HG02981 (cell line): ENCODE measurements at regions not wholly inside any gene's neighbourhood (a gene's known extent, or its start where the extent isn't known, plus 50 kb on each side); places are given as distances from the start of the nearest gene placed in this dataset.

Source experiments
- ATAC-seq: cut with Tn5 transposase; IDR thresholded peaks from one replicate; pipeline ENCODE4 v1.9.1; 2021; ENCODE audit warnings: mild to moderate bottlenecking, moderate library complexity; ENCODE audit not compliant: unreplicated experiment

DNA sequence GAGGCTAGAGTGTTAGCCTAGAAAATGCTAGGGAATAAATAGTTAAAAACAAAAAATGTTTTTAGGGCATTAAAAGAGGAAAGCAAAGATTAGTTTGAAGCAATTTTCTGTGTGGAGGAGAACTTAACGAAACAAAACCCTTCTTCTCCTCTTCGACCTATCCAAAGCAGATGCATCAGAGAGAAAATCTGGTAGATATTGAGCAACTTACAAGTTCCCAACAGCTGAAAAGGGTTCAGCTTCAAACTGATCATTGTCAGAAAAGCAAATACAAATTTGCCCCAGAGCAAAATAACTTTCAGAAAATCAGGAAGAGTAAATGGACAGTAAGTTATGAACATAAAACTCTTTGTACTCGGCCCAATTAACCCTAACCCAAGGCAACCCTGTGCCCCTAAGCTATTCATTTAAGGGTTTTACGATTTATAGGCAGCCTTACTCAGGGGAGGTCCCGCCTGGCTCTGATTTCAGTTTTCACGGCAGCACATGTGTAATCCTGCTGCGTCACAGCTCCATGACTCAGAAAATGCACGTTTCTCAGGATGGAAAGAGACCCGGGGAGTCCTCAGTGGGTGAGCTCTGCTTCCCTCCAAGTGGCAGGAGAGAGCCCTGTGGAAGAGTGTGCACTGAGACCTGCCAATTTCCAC, 405.7 kb upstream of the SALL1 start:
- no peak for ATAC-seq

DNA sequence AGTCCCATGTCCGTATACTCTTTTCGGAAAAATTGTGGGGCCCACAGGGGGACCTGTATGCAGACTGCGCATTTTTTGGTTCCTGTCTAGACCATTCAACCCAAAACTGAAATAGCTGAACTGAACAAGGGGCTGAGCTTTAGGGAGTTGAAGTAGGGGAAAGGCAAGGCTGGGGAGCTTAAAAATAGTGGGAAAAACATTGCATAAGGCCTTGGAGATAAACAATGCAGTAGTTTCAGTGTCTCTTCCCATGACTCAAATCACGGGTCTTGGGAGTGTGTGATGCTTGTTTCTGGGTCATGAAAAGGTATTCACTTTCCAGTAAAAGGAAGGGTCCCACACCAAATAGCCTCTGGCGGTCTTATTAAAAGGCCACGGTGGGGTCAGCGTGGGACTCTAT, 402.8 kb upstream of the SALL1 start:
- ATAC-seq = no peak

DNA sequence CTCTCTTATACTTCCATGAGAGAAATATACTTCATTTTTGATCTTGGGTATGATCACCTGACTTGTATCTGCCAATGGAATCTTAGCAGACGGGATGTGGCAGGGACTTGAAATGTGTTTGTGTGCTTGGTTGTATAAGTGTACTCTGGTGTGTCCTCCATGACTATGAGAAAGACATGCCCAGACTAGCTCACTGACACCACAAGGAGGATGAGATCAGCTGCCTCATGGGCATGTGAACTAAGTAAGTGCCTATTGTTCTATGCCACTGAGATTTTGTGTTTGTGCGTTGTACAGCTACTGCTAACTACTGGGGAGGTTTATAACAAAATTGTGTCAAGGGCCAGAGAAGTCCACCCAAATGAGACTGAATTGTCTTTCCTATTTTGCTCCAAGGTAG, 402.2 kb upstream of the SALL1 start:
- ATAC-seq = no peak

DNA sequence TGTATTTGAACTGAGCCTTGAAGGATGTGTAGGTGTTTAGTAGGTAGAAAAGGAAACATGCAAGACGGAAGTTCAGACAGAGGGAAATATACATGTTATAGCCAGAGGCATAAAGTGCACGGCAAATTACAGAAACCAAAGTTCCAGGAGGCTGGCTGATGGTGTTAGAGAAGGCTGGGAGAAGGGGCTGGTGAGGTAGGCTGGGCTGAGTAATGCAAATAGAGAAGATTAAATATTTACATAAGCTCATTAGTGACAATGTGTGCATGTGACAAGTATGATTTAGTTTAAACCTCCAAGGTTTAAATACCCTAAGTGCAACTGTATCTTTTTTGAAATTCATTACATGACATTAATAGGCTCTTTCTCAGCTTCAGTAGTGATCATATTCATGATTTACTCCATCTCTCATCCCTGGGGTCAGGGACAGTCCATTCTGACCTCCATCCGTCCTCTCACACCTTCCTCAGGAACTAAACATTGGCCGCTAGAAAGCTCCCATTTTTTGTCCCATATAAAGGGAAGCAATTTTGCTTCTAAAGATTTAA, 399.8 kb upstream of the SALL1 start:
- no peak for ATAC-seq

DNA sequence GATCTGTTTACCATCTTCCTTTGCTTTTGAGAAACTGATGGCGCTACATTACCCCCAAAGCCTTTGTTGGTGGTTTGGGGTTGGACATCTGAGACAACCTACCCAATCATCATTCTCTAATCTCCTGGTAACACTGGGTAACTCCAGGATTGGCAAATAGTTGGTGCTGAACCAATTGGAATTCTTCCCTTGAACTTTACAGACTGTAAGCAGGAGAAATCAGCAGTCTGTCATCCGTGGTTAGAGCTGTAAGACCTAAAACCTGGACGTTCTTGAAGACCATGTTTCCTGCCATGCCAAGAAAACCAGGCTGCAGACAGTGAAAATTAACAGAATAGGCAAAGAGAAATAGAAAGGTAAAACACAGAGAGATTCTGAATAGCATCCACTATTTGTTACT, 398.8 kb upstream of the SALL1 start:
- ATAC-seq = no peak

DNA sequence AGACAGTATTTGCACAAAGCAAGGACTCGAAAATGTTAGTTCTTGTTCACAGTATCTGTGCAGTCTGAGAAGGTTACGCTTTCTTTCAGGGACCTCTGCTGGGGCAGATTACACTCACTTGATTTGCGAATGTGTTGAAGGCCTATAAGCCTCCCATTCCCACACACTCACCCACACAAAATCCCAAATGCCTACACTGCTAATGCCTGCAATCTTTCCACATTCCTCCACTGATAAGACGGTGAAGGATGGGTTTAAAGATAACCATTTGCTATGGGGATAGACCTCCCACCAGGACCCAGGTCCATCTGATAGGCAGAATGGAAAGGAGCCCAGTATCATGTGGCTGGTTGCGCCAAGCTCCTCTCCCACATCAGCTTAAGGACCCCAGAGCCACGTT, 394.9 kb upstream of the SALL1 start:
- ATAC-seq = no peak

DNA sequence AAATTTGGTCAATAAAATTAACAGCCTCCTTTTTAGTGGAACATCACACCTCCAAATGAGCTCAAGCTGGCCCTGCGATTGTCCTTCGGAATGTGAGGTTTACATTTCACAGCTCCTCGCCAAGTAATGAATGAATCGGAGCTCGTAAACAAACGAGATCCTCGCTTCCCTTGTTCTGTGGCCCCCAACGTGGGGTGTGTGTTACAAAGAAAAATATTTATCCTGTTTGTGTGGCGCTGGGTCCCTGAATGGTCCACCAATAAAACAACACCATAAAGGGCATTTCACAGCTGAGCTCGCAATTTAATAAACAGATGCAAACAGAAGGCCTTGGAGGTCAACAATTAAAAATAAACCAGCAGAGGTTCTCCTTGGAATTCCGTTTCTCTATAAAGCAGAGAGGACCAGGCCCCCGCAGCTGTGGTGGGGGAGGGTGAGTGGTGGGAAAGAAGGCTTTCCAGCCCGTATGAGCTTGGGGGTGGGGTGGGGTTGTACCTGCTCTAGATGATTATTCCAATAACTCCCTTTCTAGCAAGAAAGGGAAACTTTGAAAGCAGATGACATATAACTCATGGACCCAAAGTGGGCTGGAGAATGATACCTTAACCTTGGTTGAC, 393.9 kb upstream of the SALL1 start:
- no peak for ATAC-seq

DNA sequence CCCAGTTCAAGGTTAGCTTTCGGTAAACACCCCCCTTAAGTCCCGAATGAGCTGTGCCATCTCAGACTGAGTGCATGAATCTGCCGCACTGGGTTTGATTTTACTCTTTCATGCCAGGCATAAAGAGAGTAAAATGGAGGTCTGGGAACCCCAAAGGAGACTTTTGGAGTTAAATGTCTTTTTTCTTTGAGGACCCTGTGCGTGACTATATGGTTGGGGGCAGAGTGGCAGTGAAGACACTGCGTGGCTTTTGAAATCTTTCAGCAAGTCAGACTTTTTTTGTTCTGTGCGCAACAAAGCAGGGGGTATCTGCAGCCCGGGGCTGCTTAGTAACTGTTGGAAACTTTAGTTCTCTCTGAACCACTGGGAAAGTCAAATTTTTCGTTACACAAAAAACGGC, 392.9 kb upstream of the SALL1 start:
- no peak for ATAC-seq

DNA sequence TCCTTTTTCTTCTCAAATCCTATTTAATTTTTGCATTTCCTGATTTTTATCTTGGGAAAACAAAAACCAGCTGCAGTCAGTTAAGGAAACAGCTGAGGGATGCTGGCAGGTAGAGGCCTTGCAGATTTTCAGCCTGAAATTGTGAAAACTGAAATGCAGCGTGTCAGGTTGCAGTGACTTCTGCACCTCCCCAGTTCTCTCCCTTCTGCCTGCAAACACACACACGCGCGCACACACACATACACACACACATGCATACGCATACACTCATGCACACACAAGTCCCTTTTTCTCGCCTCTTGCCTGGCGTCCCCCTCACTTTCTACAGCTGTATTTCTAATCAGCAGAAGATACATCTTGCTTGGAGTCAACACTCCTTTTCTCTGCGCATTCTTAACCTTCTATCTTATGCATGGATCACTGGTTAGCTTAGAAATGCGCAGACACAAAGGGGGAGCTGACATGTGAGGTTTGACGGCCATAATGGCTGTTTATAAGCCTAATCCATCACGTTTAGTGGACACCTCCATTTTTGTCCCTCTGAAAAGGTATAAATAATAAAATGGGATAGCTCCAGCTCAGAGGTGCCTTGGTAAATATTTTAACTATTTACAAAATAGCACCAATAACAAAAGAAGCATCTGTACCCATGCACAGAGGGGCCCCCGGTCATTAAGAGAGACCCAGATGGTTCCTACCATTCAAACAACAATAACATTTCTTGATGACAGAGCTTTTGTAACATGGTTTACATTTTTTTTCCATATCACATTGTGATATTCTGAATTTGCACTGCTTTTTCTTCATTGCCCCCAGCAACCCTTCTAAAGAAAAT, 392.1 kb upstream of the SALL1 start:
- no peak for ATAC-seq

DNA sequence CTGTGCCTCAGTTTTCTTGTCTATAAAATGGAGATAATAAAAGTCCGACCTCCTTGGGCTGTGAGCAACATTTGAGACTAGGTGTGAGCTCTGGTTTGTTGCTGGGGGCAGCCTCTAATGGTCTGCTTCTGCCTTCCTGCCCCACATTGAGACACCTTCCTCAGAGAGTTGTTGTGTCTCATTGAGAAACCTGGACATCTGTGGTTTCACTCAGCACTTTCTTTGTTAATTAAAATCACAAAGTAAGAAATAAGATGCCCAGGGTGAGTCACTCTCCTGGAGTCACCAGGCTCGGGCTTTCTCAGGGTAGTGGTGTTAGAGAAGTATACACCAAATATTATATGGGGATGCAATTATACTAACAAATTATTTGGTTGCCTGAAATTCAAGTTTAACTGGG, 389.2 kb upstream of the SALL1 start:
- no peak for ATAC-seq

DNA sequence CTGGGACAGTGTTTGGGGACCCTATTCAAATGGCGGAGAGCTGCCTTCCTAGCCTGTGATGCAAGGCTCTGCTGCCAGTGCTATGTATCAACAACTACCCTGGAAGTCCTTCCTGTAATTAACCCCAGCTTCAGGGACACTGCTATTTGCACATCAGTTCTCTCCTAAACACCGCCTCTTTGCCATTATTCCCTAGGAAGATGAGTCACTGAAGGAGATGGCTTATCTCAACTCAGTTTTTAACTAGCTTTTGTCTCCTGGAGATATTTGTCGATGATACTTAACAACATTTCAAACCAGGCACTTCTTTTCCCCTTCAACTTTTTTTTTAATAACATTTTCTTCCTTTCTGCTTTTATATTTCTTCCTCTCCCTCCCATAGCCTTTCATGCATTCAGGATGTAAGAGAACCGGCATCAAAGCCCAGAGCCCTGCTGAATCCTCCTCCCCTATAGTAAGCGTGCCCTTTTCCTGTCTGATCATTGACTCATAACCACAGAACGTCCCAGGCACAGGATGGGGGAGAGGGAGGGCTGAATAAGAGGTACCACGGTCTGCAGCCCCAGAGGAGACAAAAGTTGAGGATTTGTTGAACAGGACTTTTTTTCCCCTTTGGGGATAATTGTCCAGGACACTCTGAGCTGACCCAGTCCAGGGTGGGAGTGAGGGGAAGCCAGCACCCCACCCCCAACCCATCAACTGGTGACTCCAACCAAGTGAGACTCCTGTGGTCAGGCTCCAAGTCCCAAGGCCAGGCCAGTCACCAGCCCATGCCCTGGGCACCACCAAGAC, 387.8 kb upstream of the SALL1 start:
- no peak for ATAC-seq

DNA sequence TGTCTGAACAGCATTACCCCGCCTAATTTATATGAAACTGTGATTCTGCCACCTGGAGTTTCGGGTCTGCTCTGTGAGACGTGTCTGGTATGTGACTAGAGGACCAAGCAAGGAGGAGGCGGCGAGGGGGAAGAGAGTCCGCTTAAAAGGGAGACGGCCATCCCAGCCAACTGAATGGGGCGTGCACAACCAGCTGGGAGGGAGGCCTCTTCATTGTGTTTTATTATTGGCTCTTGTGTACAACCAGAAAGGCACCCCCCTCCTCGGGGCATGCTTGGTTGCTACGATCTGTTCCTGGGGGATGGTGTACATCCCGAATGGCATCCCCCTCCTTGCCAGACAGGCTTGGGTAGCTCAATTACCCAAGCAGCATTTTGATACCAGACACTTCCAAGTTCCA, 384.5 kb upstream of the SALL1 start:
- ATAC-seq = no peak

DNA sequence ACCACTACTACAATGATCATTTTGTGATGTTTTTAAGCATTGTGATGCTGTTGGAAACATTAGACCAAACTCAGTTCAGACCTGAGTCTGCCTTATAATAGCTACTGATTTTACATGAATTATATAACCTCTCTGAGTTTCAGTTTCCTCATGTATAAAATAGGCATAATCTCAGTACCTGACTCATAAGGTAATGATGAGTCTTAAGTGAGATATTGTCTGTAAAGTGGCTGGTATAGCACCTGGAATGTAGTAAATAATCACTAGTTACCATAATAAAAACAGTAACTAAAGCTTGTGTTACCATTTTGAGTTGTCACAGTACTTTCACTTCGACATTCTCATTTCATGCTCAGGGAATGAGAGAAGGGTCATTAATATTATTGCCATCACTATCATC, 381.5 kb upstream of the SALL1 start:
- ATAC-seq = no peak

DNA sequence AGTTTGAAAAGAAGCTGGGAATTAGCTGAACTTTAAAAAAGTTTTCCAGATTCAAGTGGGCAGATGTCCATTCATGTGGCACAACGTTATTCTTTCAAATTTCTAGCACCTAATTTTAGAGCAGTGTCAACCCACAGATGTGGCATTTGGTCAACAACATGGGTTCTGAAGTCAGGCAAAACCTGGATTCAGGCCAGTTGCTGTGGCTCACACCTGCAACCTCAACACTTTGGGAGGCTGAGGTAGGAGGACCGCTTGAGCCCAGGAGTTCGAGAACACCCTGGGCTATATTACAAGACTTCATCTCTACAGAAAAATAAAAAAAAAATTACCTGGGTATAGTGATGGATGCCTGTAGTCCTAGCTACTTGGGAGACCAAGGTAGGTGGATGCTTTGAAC, 380.2 kb upstream of the SALL1 start:
- ATAC-seq = no peak

DNA sequence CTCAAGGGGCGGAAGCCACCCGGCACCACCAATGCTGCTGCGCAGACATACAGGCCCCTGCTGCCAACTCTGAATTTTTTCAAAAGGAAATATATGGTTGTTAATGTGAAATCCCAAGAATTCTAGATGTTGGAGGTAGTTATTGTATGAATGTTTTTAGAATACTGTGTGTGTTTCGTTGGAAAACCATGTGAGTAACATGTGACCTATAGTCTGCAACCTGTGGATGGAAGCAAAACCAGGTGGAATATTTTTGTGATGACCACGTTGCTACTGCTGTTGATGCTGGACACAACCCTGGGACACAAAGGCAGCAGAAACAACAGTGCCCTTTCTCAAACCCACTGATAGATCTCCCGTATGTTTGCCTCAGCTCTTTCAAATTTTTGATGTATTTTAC, 376.3 kb upstream of the SALL1 start:
- ATAC-seq = no peak

DNA sequence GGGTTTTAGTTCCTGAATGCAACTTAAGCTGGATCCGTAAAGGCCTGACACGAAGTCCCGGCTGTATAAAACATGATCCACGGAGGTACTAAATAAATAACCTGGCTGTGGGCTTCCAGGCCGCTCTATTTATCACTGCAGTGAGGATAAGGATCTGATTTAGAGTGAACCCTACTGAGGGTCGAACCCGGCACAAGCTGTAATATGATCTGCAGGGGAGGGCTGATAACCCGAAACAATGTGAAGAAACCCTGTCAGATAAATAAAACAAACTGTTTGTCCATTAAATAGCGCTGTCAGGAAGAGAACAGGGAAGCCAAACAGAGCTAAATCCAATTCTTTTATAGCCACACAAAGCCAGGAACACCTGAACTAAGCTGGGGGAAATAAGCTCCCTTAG, 375.6 kb upstream of the SALL1 start:
- no peak for ATAC-seq

DNA sequence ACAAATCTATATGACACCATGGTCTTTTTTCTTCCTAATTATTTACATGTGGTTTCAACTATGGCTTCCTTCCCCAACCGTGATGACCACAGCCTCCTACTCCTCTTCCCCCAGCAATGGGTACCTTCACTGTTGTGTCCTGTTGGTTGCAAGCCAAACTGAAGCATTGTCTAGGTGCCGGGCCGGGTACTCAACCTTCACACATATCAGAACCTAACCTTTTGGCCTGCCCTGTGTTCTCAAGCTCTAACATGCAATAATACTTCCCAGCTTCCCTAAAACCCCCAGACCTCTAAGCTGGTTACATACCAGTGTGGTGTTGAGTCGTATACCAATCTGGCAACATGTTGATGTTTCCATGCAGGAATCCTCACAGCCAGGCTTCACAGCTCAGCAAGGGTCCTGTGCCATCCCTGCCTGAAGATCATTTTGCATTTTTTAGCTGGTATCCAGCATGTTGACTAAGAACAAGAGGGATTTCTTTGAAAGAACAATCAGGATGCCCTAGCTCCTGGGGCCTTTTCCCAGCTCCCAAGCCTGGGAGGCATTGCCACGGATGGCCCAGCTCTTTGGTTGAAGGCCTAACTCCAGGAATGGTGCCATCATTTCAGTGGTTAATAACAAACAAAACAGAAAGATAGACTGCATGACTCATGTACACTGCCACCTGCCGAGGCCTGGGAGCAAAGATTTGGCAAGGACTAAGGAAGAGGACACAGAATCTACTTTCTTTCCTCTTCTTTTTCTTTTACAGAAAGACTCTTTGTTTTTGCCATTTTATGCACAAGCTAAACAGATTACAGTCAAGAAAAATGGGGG, 373.7 kb upstream of the SALL1 start:
- ATAC-seq = no peak

DNA sequence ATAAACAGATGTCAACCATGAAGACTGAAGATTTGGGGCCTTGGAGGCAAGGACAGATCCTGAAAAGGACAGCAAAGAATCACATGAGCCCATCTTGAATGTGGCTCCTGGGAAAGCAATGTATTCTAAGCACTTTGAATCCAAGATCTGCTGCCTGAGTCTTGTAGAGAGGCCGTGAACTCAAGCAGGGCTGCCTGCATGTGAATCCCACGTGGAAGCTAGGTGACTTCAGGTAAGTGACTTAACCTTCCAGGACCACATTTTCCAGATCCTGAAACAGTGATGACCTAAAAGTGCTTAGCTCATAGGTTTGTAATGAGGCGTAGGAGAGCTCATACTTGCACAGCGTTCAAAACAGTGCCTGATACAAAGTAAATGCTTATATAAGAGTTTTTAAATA, 373.0 kb upstream of the SALL1 start:
- no peak for ATAC-seq

DNA sequence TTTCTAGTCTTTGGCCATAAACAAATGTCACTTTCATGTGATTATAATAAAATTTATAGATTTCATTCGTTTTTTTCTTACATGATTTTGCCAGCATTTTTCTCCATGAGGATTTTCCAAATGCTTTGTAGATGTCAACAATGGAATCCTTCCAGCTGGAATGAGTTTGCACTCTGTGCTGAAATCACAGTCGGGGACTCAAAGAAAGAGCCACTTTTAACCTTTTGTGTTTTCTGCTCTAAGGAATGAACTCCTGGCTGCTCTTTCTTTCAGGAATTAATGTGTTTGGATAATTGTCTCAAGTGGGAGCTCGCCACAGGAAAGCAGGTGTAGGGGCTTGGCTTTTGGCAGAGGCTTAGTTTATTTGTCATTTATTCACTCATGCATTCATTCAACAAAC, 372.3 kb upstream of the SALL1 start:
- ATAC-seq = no peak

DNA sequence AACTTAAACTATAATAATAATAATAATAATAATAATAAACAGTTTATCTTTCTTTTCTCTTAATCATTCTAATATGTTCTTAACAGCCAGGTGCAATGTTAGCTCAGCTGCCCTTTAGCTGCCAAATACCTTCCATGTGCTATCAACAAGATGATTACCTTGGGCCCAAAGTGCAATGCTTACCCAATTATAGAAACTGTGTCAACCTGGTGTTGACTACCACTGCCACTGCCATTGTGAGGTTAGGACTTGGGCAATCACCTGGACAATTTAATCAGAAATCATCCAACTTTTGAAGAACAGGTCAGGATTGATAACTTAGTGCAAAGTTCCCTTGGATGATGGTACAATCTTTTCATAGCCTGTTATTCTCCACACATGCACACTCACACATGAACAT, 371.8 kb upstream of the SALL1 start:
- ATAC-seq = no peak
